Panc1 (cell line): ENCODE measurements at regions not wholly inside any gene's neighbourhood (a gene's known extent, or its start where the extent isn't known, plus 50 kb on each side); places are given as distances from the start of the nearest gene placed in this dataset.

Experiments
- CTCF ChIP-seq: fragments of 450-650 bp; IDR thresholded peaks from 2 replicates; pipeline ENCODE4 v1.5.1; 2017; ENCODE audit warnings: mild to moderate bottlenecking
- POLR2AphosphoS5 ChIP-seq: IDR thresholded peaks from 2 replicates; pipeline ENCODE4 v1.6.1; 2012; ENCODE audit warnings: mild to moderate bottlenecking, low read depth, low read length, moderate library complexity
- TF ChIP-seq, protein P1 (sequence below), 2 experiments: IDR thresholded peaks; 2 replicates each; pipeline ENCODE4 v1.6.1; 2011 to 2012; ENCODE audit warnings: low read depth in 2 of 2, control low read depth in 1 of 2, low read length in 1 of 2, mild to moderate bottlenecking in 1 of 2, moderate library complexity in 1 of 2; ENCODE audit not compliant: insufficient read depth in 1 of 2

DNA sequence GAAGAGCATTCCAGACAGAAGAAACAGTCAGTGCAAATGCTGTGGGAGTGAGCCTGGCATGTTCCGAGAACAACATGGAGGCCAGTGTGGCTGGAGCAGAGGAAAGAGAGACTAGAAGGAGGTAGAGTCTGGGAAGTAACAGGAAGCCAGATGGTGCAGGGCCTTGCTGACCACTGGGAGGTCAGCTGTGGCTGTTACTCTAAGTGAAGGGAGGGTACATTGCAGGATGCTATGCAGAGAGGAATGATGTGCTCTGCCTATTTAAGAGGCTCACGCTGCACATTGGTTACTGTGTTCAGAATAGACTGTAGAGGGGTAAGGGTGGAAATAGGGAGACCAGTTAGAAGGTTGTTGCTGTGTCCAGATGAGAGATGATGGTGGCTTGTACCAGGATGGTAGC, 88.6 kb upstream of the CACNA1E start:
- TF ChIP-seq CTCF: no peak
- no peak for TF ChIP-seq POLR2AphosphoS5
- TF ChIP-seq, protein P1, sequence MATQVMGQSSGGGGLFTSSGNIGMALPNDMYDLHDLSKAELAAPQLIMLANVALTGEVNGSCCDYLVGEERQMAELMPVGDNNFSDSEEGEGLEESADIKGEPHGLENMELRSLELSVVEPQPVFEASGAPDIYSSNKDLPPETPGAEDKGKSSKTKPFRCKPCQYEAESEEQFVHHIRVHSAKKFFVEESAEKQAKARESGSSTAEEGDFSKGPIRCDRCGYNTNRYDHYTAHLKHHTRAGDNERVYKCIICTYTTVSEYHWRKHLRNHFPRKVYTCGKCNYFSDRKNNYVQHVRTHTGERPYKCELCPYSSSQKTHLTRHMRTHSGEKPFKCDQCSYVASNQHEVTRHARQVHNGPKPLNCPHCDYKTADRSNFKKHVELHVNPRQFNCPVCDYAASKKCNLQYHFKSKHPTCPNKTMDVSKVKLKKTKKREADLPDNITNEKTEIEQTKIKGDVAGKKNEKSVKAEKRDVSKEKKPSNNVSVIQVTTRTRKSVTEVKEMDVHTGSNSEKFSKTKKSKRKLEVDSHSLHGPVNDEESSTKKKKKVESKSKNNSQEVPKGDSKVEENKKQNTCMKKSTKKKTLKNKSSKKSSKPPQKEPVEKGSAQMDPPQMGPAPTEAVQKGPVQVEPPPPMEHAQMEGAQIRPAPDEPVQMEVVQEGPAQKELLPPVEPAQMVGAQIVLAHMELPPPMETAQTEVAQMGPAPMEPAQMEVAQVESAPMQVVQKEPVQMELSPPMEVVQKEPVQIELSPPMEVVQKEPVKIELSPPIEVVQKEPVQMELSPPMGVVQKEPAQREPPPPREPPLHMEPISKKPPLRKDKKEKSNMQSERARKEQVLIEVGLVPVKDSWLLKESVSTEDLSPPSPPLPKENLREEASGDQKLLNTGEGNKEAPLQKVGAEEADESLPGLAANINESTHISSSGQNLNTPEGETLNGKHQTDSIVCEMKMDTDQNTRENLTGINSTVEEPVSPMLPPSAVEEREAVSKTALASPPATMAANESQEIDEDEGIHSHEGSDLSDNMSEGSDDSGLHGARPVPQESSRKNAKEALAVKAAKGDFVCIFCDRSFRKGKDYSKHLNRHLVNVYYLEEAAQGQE (IDR thresholded peaks at IDR 0.05; ENCODE audit: insufficient read depth in 1 of 2, low read depth in 2 of 2, low read length in 1 of 2): no peak
